Adrenal gland (tissue), 5 donors: ENCODE measurements at regions not wholly inside any gene's neighbourhood (a gene's known extent, or its start where the extent isn't known, plus 50 kb on each side); places are given as distances from the start of the nearest gene placed in this dataset.

ENCODE experiments used
- CTCF ChIP-seq, 6 experiments: fragments of 450-650 bp in 4 of 6; fragments of 200-600 bp in 2 of 6; sonication (generic) in 1 of 6; IDR thresholded peaks; 1 replicate in 5 of 6; 2 replicates in 1 of 6; pipeline versions ENCODE4 v1.5.1 to v1.8.0; 2016 to 2021; ENCODE audit warnings: antibody characterized with exemption in 6 of 6, mild to moderate bottlenecking in 2 of 6, moderate library complexity in 1 of 6
- POLR2A ChIP-seq, 2 donors: fragments of 450-650 bp; IDR thresholded peaks; one replicate each; pipeline ENCODE4 v1.6.1; 2017; ENCODE audit warnings: antibody characterized with exemption in 2 of 2, mild to moderate bottlenecking in 2 of 2, moderate library complexity in 1 of 2
- donor health status: DM: no; HTN: no; CAD: no.

GRCh38 chr7:42395607-42396006 is 158.6 kb upstream of the GLI3 start:
- TF ChIP-seq CTCF (IDR thresholded peaks at IDR 0.05) = no peak
- TF ChIP-seq POLR2A (IDR thresholded peaks at IDR 0.05) = no peak
